Posterior cingulate gyrus (tissue), 11 donors: ENCODE measurements at regions not wholly inside any gene's neighbourhood (a gene's known extent, or its start where the extent isn't known, plus 50 kb on each side); places are given as distances from the start of the nearest gene placed in this dataset.
A peak's percentile ranks its signal among the peaks of the same experiment; 100 is the strongest.

Source experiments
- DNase-seq, 10 donors: peaks; one replicate each; pipeline versions ENCODE4 v3.0.0 to v3.0.0-alpha.2; 2020 to 2021; ENCODE audit warnings: mixed read lengths in 3 of 10
- intact Hi-C: fragments of 100-400 bp; cut with DNase I; formaldehyde crosslinking; loops from one replicate; pipeline ENCODE4 v1.15.1; 2023

GRCh38 chr11:35868491-35868890 is 75.4 kb upstream of the LDLRAD3 start:
- intact Hi-C loops: no loop called here
- DNase-seq: no peak

DNA sequence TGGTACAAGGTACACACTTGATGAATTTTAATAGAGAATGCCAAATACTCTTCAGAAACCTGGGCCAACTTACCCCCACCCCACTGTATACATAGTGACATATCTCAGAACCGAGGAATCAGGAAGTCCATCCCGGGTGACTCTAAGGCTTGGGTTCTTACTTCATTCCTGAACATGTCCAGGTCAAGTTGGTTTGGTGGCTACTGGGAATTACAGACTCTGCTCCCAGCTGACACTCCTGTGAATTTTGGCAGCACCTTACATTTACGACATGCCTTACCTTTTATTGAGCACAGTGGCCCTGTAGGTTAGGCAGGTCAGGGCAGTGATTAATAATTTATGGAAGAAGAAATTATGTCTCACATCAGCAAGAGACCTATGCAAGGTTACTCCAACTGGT is 70.1 kb upstream of the LDLRAD3 start:
- intact Hi-C loops: no loop called here
- DNase-seq: no peak

DNA sequence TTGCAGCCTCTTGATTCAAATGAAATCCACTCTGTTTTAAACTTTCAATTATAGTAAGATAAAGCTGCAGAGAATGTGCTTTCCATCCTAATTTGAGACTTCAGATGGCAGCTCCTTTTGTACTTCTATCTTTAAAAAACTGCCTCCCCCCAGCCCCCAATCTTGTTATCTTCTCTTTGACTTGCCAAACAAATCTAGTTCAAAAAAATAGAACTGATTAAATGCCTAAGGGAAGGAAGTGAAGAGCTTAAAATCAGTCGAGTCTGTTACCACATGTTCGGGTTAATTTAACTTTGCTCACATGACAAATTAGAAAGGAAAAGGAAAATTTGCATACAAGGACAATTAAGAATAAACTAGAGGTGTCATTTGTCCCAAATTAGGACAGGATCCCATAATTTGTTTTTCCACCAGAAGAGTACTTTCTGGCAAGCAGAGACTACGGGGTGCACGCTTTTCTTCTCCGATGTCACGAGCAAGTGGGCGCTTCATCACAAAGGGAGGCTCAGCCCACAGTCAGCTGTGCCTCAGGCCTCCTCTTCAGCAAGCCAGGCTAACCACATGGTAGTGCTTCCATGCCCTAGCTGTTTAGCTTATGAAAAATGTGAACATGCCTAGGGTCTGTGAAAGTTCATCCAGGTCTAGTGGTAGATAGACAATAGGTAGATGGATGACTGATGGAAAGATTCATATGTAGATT is 69.0 kb upstream of the LDLRAD3 start:
- DNase-seq: peak in 2 of 10 donors; percentile 29 to 83
- intact Hi-C loops: no loop called here

DNA sequence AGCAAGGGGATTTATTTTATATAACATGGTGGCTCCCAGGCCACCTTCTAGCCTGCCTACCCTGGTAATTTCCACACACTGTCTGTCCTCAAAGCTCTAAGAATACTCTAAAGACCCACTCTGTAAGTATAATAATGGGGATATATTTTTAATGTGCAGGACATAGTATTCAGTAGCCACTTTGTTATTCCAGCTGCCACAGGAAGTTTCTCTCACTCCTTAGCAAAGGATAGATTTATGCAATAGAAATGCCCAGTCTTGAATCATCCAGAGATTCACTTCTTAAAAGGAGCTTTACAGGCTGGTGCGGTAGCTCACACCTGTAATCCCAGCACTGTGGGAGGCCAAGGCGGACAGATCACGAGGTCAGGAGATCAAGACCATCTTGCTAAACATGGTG is 68.4 kb upstream of the LDLRAD3 start:
- DNase-seq: no peak
- intact Hi-C loops: no loop called here

DNA sequence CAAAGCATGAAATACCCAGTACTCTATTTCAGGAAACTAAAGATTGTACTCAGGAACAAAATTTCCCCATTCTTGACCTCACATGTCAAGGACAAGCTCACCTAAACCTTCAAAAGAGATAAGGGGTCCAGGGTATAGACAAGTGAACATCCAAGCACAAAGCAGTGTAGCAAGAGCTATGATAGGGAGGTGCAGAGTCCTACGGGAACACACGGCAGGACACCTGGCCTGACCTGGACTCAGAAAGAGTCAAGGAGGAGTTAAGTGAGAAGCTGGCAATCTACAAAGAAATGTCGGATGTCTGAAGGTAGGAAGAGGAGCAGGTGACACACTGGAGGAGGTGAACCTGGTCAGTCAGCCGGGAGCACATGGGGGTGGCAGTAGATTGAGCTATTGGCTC is 67.1 kb upstream of the LDLRAD3 start:
- no peak for DNase-seq
- intact Hi-C loops: no loop called here

DNA sequence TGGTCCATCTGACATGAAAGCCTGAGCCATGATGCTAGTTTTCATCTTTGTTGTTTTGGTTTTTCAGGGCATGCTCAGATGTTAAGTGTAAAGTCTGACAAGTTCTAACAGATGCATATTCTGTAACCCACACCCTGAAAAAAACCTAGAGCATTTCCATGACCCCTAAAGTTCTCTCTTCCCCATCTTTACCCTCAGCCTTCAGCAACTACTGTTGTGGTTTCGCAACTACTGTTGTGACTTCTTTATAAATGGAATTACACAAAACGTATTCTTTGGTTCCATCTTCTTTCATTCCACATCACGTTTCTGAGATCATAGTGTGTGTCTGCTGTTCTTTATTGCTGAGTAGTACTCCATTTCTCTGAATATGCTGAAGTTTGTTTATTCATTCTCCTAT is 65.1 kb upstream of the LDLRAD3 start:
- intact Hi-C loops: no loop called here
- DNase-seq: no peak

- DNase-seq: no peak
- intact Hi-C loops: no loop called here
These were observed 64.5 kb upstream of the LDLRAD3 start for GRCh38 chr11:35879361-35879760.

- DNase-seq: no peak
- intact Hi-C loops: no loop called here
These were observed 57.1 kb upstream of the LDLRAD3 start for GRCh38 chr11:35886759-35887158.

DNA sequence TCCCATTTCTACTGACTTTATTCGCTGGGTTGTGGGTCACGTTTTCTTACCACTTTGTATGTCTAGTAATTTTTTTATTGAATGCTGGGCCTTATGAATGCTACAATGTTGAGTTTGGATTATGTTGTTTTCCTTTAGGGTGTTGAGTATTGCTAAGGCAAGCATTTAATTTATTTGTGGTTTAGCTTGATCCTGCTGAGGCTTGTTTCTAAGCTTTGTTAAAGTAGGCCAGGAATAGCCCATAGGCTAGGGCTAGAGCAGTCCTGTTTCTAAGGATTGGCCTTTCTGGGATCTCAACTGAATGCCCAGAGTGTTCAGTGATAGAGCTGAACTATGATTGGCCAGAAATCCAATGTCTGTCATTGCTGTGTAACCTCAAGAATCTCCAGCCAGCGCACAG is 56.1 kb upstream of the LDLRAD3 start:
- no peak for DNase-seq
- intact Hi-C loops: no loop called here

DNA sequence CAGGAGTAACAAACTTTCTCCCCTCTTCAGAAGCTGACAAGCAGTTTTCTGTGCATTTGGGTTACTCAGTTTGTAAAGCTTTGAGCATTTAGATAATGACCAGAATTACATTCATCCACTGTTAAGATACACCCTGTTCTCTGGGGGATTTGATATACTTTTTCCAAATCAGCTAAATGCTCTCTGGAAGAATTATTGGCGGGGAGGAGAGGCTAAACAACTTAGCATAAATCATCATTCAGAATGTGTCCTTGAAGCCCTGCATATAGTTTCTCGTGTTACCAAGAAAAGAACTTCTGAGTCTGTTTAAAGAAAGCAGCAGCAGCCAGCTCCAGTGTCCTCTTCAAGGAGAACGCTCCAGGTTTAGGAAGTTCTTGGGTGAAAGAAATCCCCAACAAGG is 54.9 kb upstream of the LDLRAD3 start:
- no peak for DNase-seq
- intact Hi-C loops: no loop called here

GRCh38 chr11:35891096-35891495 is 52.8 kb upstream of the LDLRAD3 start:
- DNase-seq: no peak
- intact Hi-C loops: no loop called here

GRCh38 chr11:35892166-35892565 is 51.7 kb upstream of the LDLRAD3 start:
- intact Hi-C loops: no loop called here
- no peak for DNase-seq

- intact Hi-C loops: no loop called here
- DNase-seq: peak in 1 of 10 donors; percentile 49
These were observed 49.9 kb upstream of the LDLRAD3 start for GRCh38 chr11:35893796-35894475.
